GM18868 (cell line): ENCODE measurements at regions not wholly inside any gene's neighbourhood (a gene's known extent, or its start where the extent isn't known, plus 50 kb on each side); places are given as distances from the start of the nearest gene placed in this dataset.

Source experiments
- ATAC-seq: cut with Tn5 transposase; IDR thresholded peaks from one replicate; pipeline ENCODE4 v1.9.1; 2021; ENCODE audit warnings: mild to moderate bottlenecking, moderate library complexity; ENCODE audit not compliant: unreplicated experiment

DNA sequence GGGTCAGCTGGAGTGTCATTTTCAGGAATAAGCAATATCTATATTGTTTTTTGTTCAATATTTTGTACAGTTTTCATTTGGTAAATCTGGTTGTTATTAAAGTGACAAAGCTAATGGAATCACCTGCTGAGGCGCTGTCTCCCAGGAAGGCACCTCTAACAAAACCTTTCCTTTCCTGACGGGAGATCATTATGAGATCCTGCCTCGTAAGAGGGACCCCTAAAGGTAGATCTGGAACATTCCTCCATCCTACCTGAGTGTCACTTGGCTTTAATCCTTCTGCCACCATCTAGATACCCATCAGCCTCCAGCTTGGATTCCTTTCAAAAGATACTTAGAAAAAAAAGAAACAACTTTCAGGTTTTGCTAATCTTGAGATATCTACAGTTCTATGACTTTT, 157.7 kb downstream of the FAT3 start:
- ATAC-seq = no peak

DNA sequence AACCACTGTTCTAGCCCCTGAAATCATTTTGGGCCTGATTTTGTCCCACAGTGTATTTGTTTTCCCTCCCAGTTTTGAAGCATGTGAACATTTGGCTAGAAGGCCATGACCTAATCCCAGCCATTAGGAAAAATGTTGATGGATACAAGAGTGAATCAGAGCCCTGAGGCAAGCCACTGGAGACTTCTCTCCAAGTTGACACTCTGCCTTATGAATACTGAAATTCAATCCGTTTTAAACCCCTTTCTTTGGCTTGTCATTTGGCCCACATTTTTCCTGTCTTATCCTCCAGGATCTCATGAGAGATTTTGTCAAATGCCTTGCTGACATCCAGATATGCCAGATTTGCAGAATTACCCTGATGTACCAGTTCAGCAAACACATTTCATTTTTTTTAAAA, 158.8 kb downstream of the FAT3 start:
- no peak for ATAC-seq

DNA sequence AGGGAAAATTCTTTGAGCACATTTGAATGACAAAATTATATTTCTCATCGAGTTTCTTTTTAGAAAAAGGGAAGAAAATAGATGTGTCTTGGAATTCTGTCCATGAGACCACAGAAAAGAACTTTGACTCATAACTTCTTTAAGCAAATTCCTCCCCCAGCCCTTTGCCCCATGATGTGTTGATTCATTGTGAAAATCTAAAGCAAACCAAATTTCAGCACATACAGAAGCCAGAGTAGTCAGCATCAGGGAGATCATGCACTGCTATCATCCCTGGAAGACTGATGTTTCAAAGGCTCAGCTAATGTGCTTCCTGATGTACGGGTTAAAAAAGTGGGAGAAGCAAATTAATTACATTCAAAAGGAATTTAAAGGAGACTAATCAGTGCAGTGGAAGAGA, 159.7 kb downstream of the FAT3 start:
- ATAC-seq = no peak

DNA sequence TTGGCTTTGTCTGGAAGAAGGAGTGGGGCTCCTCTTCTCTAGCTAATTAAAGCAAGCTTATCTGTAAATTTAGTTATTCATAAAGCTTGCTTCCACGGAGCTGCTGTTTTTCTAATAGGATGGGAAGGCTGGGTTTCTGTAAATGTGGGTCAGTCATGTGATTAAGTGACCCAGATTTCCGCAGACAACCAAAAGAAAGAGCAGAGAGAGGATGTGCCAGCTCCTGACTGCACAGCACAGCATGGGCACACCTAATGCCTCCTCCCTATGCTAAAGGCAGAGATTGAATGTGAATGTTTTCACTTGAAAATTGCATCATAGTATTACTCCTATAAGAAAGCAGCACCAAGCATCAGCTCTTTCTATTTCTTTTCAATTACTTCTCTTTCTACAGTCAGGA, 160.2 kb downstream of the FAT3 start:
- ATAC-seq = no peak

DNA sequence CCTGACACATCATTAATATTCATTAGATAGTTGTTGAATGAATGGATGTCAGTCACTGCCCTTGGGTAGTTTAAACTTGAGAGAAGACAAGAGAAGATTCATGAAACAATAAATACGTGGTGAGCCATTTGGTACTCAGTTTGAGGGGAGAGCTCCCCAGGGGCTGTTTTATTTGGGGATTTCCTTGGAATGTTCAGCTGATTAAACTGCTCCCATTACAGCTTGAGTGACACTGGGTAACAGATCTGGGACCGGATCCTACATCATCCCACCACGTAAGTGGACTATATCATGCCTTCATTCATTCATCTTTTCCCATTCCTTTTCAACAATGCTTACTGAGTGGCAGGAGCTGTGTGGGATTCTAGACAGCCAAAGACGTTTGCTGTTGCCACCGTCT, 162.0 kb downstream of the FAT3 start:
- ATAC-seq = no peak

GRCh38 chr11:92387859-92388258, 163.2 kb downstream of the FAT3 start:
- ATAC-seq = no peak

GRCh38 chr11:92388380-92388779, 163.8 kb downstream of the FAT3 start:
- no peak for ATAC-seq

- ATAC-seq = no peak
These were observed 166.2 kb downstream of the FAT3 start for GRCh38 chr11:92390783-92391182.

GRCh38 chr11:92391364-92391763, 166.7 kb downstream of the FAT3 start:
- ATAC-seq = no peak

GRCh38 chr11:92391808-92392207, 167.2 kb downstream of the FAT3 start:
- no peak for ATAC-seq

DNA sequence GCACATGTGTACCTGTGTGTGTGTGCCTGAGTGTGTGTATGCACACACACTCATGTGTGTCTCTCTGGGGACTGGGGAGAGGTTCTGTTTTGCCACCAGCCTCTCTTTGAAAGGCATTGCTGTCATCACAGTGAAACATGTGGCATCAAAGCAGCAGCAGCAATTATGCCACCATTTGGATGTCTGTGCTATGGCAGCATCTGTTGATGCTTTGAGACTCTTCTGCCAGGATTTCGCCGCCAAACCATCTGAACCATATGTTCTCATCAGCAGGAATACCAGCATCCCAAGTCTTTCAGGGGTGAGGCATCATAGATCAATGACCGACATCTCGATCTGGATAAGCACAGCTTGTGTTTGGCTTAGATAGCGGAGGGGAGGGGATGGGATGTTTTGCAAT, 168.6 kb downstream of the FAT3 start:
- ATAC-seq = no peak

DNA sequence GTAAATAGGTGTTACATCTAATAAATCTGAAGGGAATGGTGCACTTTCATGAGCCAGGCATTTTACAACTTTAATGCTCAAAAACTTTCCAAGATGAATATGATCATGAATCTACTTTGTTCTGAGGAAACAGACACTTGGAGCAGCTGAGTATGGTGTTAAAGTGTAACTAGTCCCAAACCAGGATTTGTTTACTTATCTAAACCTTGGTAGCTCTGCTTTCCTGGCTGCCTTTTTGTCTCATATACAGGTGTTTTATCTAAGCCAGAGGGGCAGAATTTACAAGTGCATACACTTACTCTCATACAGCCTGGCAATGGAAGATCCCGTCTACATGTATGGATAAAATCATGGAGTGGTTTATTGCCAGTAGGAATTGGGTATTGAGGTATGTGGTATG, 171.5 kb downstream of the FAT3 start:
- no peak for ATAC-seq

GRCh38 chr11:92397221-92397755, 172.7 kb downstream of the FAT3 start:
- ATAC-seq = no peak

DNA sequence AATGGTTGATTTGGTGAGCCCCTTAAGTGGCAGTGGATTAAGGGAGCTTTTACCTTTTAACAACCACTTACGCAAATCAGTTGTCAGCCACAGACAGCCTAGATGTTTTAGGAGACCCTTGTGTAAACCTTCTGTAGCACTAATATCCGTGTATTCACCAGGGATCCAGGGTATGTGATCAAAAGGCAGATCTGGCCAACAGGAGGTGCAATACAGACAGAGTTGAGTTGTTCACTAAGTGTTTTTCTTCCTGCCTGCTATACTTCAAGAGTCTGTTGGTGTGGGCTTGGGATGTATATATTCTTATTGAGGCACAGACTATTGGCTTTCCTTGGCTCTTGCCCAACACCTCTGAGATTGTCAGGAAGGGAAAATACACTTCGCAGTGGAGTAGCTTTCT, 175.1 kb downstream of the FAT3 start:
- no peak for ATAC-seq

DNA sequence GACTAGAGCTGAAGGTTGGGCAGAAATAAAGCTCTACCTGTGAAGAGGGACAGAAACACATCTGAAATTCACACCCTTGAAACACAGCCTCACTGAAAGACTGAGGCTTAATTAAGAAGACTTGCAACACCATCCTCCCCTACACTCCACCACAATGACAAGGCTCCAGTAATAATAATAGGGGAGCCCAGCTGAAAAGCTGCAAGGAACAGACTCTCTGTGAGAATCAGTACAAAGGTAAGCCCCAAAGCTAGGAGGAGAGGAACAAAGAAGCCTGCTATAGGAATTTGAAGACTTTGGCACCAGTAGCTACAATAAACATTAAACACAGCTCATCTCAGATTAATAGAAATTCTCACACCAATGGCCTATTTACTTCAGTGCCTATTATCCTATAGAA, 176.9 kb downstream of the FAT3 start:
- no peak for ATAC-seq

GRCh38 chr11:92406472-92406871, 181.9 kb downstream of the FAT3 start:
- no peak for ATAC-seq

DNA sequence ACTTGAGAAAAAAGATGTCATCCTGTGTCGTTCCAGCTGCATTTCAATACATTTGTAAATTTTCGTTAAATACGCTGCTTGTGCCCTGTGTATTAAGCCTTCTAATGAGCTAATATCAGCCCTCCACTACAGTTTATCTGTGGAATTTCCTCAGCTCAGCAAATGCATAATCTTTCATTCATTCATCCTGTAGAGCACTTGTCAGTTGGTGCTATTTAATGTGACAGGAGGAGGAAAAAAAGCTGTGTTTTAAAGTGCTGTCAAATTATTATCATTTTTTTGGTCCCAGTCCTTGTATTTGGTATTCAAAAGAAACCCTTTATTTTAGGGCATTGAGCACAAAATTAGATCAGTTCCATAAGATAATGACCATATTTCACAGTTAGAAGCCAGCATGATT, 184.7 kb downstream of the FAT3 start:
- no peak for ATAC-seq

DNA sequence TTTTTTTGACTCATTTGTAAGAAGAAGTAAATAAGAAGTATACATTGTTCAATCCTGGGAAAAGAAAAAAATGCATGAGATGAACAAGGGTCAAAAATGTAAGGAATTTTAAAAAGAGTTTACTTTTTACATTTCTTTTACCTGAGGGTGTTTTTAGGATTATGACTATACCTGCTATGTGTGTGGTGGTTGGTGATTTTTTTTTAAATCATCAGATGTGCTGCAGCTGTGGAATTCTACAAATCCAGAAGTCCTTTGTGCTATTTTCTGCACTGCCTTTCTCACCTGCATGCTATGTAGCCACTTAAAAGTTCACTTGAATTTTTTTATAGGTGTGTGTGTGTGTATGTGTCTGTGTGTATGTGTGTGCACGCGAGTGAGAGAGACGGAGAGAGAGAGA, 185.3 kb downstream of the FAT3 start:
- ATAC-seq = no peak

- ATAC-seq = no peak
These were observed 185.9 kb downstream of the FAT3 start for GRCh38 chr11:92410526-92410925.

DNA sequence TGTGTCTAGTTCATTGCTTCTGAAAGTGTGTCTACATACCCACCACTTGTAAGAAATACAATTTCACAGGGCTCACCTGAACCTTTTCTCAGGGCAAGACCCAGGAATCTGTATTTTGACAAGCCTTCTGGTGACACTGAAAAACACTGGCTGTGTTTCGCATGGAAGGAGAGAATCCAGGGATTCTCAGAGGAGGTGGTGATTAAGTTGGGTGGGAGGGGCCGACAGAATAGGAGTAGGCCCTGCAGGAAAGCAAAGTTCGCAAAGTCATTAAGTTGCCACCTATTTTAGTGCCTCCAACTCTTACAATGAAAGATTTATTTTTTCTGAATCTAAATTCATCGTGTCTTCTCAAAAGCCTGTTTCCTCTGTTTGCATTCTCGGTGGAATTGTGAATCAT, 186.8 kb downstream of the FAT3 start:
- ATAC-seq = no peak

DNA sequence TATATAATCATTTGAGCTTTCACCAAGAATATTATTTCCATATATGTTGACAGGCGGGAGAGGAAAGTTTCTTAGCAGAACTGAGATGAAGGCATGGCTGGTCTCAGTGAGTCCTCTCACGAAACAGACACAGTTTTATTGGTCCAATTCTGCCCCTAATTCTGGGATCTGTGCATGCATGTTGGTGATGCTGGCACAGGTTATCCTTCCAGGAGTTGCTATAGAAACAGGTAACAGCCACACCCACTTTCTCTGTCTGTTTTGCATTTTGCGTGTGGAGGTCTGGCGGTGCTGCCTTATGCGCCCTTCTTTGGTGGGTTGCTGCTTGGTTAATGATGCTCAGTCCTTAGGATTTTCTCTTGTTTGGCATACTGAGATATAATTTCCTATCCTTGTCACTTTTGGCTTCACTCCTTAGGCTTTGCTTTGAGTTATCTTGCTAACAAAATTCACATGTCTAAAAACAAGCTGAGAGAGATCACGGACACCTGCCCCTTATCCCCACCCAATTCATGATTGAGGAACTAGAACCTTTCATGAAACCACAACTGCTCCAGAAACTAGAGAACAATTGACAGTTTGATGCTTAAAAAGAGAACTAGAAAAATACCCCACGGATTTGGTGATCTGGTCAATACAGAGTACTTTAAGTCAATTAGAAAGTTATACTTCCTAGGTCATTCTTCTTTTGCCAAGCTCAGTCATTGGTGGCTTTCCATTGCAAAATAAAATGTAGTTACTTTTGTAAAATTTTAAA, 189.3 kb downstream of the FAT3 start:
- ATAC-seq = peak; percentile 92

DNA sequence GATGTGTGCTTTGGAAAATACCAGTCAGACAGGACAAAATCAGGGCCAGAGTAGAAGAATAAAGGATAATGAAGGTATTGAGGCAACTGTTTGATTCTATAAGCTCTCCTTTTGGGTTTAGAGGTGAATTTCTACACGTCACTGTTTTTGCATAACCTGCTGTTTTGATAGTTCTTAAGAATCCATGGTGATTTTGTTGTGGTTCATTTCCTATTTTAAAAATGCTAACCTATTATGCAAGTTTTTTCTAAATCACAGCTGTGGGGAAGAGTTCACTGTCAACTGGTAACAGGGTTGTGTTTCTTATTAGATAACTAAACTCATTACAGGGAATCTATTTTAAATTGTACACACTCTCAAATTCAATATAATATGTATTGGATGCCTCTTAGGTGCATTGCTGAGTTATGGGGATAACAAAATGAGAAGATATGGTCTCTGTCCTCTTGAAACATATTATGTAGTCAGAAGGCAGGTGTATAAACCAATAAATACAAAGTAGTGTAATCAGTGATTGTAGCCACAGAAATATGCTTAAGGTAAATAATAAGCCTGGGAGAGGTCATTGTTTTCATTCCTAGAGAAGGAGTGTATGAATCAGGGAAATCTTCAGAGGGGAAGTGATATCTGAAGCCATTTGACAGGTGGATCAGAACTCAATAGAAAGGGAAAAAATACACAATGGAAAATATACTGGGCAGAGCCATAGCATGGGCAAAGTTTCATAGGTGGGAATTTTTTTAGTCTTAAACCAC, 192.5 kb downstream of the FAT3 start:
- ATAC-seq = no peak
